Hepatocyte (in vitro differentiated cells): ENCODE measurements at regions not wholly inside any gene's neighbourhood (a gene's known extent, or its start where the extent isn't known, plus 50 kb on each side); places are given as distances from the start of the nearest gene placed in this dataset.

Experiments used
- DNase-seq: peaks from one replicate; pipeline ENCODE4 v3.0.0-alpha.2; 2016; ENCODE audit warnings: low spot score
- H2AFZ ChIP-seq: fragments of 200-600 bp; sonication (generic); 2 replicates; pipeline ENCODE4 v1.6.0; 2016; ENCODE audit warnings: antibody characterized with exemption, mild to moderate bottlenecking
- H3K27ac ChIP-seq: fragments of 200-600 bp; sonication (generic); 2 replicates; pipeline ENCODE4 v1.5.1; 2016; ENCODE audit warnings: mild to moderate bottlenecking
- H3K27me3 ChIP-seq: fragments of 200-600 bp; sonication (generic); 2 replicates; pipeline ENCODE4 v1.6.1; 2016
- H3K36me3 ChIP-seq: fragments of 200-600 bp; sonication (generic); replicated peaks from 2 replicates; pipeline ENCODE4 v1.5.1; 2016; ENCODE audit warnings: low read depth; ENCODE audit not compliant: insufficient read depth
- H3K4me1 ChIP-seq: fragments of 200-600 bp; sonication (generic); 2 replicates; pipeline ENCODE4 v1.5.1; 2016; ENCODE audit warnings: mild to moderate bottlenecking, moderate library complexity; ENCODE audit not compliant: insufficient read depth
- H3K4me2 ChIP-seq: fragments of 200-600 bp; sonication (generic); 2 replicates; pipeline ENCODE4 v1.6.0; 2016
- H3K4me3 ChIP-seq: fragments of 200-600 bp; sonication (generic); 2 replicates; pipeline ENCODE4 v1.5.1; 2016; ENCODE audit warnings: mild to moderate bottlenecking
- H3K79me2 ChIP-seq: fragments of 200-600 bp; sonication (generic); 2 replicates; pipeline ENCODE4 v1.6.0; 2017; ENCODE audit warnings: mild to moderate bottlenecking
- H3K9me2 ChIP-seq: fragments of 200-600 bp; sonication (generic); replicated peaks from 2 replicates; pipeline ENCODE4 v1.6.0; 2017; ENCODE audit warnings: mild to moderate bottlenecking; ENCODE audit not compliant: insufficient read depth
- H3K9me3 ChIP-seq: fragments of 200-600 bp; sonication (generic); 2 replicates; pipeline ENCODE4 v1.5.1; 2016; ENCODE audit warnings: low read depth, mild to moderate bottlenecking
- H4K20me1 ChIP-seq: fragments of 200-600 bp; sonication (generic); 2 replicates; pipeline ENCODE4 v1.6.0; 2016; ENCODE audit warnings: mild to moderate bottlenecking; ENCODE audit not compliant: insufficient read depth, poor library complexity, severe bottlenecking
- EZH2 ChIP-seq: fragments of 200-600 bp; sonication (generic); IDR thresholded peaks from 2 replicates; pipeline ENCODE4 v1.6.1; 2016; ENCODE audit warnings: antibody characterized with exemption, mild to moderate bottlenecking, borderline replicate concordance
- EZH2phosphoT487 ChIP-seq: fragments of 200-600 bp; sonication (generic); IDR thresholded peaks from one replicate; pipeline ENCODE4 v1.6.1; 2018; ENCODE audit warnings: antibody characterized with exemption, mild to moderate bottlenecking, low read depth, moderate library complexity; ENCODE audit not compliant: unreplicated experiment, severe bottlenecking
- WGBS: methylation state at CpG from one replicate; pipeline ENCODE4 v1.1.6; 2016; ENCODE audit warnings: low lambda C conversion rate; ENCODE audit errors: missing lambda C conversion rate; 5-methylcytosine and 5-hydroxymethylcytosine counted together
- TF ChIP-seq, protein P1 (sequence below): fragments of 200-600 bp; sonication (generic); IDR thresholded peaks from 2 replicates; pipeline ENCODE4 v1.5.1; 2016; ENCODE audit warnings: antibody characterized with exemption, mild to moderate bottlenecking; ENCODE audit not compliant: poor library complexity

DNA sequence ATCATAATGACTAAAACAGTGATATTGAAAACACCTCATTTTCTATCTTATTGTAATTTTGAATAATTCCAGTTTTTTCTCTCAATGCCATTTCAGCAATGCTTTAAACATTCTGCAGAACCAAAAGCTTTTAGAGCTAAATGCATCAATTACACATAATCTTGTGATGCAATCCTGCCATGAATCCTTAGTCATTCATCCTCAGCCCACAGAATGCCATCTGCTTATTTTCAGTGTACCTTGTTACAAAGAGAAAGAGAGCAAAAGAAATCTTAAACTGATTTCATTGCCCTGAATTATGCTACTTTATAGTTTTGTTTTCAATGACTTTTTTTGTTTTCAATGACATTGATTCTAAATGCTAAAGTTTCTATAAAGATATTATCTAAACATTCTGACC lies 1234.8 kb upstream of the C9orf72 start:
- Histone ChIP-seq H3K27ac (no peak overlapping the region), H3K9me2 (no peaks in the 10 kb centered on the region), H3K27me3 (no peaks in the 10 kb centered on the region), H3K4me2 (no peak overlapping the region), H3K79me2 (no peaks in the 10 kb centered on the region), H3K36me3 (no peaks in the 10 kb centered on the region), H2AFZ (no peak overlapping the region), H3K4me1 (peaks cover 5% of the 10 kb centered on the region), H3K4me3 (no peak overlapping the region), H3K9me3 (no peaks in the 10 kb centered on the region), H4K20me1 (no peaks in the 10 kb centered on the region)
- TF ChIP-seq, protein P1, sequence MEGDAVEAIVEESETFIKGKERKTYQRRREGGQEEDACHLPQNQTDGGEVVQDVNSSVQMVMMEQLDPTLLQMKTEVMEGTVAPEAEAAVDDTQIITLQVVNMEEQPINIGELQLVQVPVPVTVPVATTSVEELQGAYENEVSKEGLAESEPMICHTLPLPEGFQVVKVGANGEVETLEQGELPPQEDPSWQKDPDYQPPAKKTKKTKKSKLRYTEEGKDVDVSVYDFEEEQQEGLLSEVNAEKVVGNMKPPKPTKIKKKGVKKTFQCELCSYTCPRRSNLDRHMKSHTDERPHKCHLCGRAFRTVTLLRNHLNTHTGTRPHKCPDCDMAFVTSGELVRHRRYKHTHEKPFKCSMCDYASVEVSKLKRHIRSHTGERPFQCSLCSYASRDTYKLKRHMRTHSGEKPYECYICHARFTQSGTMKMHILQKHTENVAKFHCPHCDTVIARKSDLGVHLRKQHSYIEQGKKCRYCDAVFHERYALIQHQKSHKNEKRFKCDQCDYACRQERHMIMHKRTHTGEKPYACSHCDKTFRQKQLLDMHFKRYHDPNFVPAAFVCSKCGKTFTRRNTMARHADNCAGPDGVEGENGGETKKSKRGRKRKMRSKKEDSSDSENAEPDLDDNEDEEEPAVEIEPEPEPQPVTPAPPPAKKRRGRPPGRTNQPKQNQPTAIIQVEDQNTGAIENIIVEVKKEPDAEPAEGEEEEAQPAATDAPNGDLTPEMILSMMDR = no peak
- TF ChIP-seq EZH2phosphoT487 (no peak), EZH2 (no peak)
- peak; percentile 11 for DNase-seq

DNA sequence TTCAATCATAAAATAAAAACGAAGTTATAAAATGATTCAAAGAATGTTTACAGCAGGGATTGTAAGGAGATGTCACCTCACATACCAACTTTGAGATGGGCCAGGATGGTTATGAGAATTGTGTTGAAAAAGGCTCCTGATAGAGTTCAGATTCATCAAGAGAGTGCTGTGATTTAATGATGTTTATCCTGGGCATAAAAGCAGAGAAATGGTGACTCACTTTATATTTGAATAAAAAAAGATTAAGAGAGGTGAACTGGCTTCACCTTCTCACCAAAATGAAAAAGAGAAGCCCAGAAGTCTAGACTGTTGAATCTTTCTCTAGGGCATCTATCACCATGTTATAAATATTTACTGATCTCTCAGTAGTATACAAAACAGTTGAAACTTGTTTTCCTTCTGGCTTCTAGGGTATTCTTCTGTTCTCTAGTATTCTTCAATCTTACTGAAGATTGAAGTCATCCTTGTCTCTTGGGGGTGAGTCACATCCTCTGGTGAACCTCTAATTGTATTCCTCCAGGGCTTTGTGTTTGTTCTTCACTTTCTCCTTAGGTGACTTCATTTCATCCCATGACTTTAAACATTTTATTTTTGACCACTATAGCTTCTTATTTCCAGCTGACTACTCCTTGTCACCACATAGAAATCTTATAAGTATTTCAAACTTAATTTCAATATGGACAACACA lies 1237.3 kb upstream of the C9orf72 start:
- 87% methylated on average over 1 of the region's 1 CpG for WGBS
- no peak overlapping the region for H3K27ac ChIP-seq

DNA sequence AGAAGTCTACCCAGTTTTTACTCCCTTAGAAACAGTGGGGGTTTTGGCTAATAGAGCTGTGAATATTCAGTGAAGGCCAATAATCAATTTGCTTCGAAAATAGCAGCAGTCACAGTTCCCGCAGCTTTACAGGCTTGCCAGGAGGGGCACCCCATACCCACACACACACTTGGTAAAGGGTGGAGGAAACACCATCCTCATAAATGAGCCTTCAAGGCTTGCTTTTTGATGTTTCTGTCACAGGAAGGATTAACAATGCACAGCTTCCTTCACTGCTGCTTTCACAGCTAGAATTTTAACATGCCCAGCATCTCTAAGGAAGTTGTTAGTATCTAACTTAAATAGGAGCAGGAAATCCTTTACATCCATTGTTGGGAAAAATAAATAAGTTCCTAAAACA lies 1247.5 kb upstream of the C9orf72 start:
- Histone ChIP-seq H3K4me2 (no peak overlapping the region), H3K9me3 (no peaks in the 10 kb centered on the region), H2AFZ (no peak overlapping the region), H3K4me1 (no peaks in the 10 kb centered on the region), H3K4me3 (no peak overlapping the region), H3K36me3 (no peaks in the 10 kb centered on the region), H3K27ac (no peak overlapping the region), H3K79me2 (no peaks in the 10 kb centered on the region), H4K20me1 (no peaks in the 10 kb centered on the region), H3K9me2 (no peaks in the 10 kb centered on the region), H3K27me3 (no peaks in the 10 kb centered on the region)
- WGBS = 49% methylated on average over 2 of the region's 2 CpGs
- no peak for TF ChIP-seq EZH2phosphoT487
- TF ChIP-seq EZH2 = no peak
- TF ChIP-seq, protein P1 = no peak
- DNase-seq = no peak

More for the DNA sequence above, 1237.3 kb upstream of the C9orf72 start:
- Histone ChIP-seq H4K20me1 (no peaks in the 10 kb centered on the region), H2AFZ (no peak overlapping the region), H3K9me3 (no peaks in the 10 kb centered on the region), H3K4me1 (peaks cover 5% of the 10 kb centered on the region), H3K27me3 (no peaks in the 10 kb centered on the region), H3K9me2 (no peaks in the 10 kb centered on the region), H3K4me3 (no peak overlapping the region), H3K79me2 (no peaks in the 10 kb centered on the region), H3K36me3 (no peaks in the 10 kb centered on the region), H3K4me2 (no peak overlapping the region)
- no peak for TF ChIP-seq EZH2phosphoT487
- TF ChIP-seq EZH2 = no peak
- TF ChIP-seq, protein P1 = no peak
- no peak for DNase-seq
